Nephron (organoid): ENCODE measurements at regions not wholly inside any gene's neighbourhood (a gene's known extent, or its start where the extent isn't known, plus 50 kb on each side); places are given as distances from the start of the nearest gene placed in this dataset.

Experiments used
- H3K27ac Mint-ChIP-seq, 3 experiments: 2 replicates each; pipeline ENCODE4 v1.8.0; 2020; ENCODE audit warnings: mixed read lengths in 3 of 3, mild to moderate bottlenecking in 2 of 3, moderate library complexity in 1 of 3
- H3K27me3 Mint-ChIP-seq: 2 replicates; pipeline ENCODE4 v1.8.0; 2021; ENCODE audit warnings: low read depth, mild to moderate bottlenecking, moderate library complexity, mixed read lengths
- H3K36me3 Mint-ChIP-seq: 2 replicates; pipeline ENCODE4 v1.8.0; 2020; ENCODE audit warnings: low read depth, mixed read lengths
- H3K4me1 Mint-ChIP-seq: 2 replicates; pipeline ENCODE4 v1.8.0; 2020; ENCODE audit warnings: mixed read lengths
- H3K4me3 Mint-ChIP-seq, 3 experiments: 2 replicates each; pipeline ENCODE4 v1.8.0; 2020; ENCODE audit warnings: mild to moderate bottlenecking in 3 of 3, mixed read lengths in 3 of 3, moderate library complexity in 2 of 3
- H3K9me3 Mint-ChIP-seq: 2 replicates; pipeline ENCODE4 v1.8.0; 2020; ENCODE audit warnings: mixed read lengths
- TF ChIP-seq, protein P1 (sequence below), 3 experiments: fragments of 200-600 bp; sonication (generic); IDR thresholded peaks; one replicate each; pipeline ENCODE4 v1.5.0; 2021; ENCODE audit warnings: antibody characterized with exemption in 3 of 3; ENCODE audit not compliant: unreplicated experiment in 3 of 3

DNA sequence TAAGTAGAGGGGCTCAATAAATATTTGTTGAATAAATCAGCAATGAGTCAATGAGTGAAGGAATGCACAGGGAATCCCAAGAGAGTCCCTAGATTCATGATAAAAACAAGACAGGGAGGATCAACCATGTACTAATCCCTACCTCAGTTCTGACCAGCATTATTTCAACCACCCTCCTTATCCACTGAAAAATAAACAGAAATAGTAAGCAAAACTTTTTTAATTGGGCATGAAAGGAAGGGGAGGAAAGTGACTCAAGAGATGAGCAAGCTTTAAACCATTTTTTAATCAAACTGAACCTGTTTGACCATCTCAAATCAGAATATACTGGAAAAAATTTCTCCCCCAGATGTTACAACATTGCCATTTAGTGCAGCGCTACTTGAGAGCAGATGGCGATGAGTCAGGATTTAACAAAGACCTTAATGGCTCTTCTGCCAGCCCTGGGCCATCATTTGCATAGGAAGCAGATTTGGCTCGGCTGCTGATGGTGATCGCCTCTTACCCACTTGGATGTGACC, 194.8 kb upstream of the SLC30A5 start:
- H3K27me3 Mint-ChIP-seq, result no peaks in the 10 kb centered on the region
- no peak overlapping the region for H3K27ac Mint-ChIP-seq
- TF ChIP-seq, protein P1, sequence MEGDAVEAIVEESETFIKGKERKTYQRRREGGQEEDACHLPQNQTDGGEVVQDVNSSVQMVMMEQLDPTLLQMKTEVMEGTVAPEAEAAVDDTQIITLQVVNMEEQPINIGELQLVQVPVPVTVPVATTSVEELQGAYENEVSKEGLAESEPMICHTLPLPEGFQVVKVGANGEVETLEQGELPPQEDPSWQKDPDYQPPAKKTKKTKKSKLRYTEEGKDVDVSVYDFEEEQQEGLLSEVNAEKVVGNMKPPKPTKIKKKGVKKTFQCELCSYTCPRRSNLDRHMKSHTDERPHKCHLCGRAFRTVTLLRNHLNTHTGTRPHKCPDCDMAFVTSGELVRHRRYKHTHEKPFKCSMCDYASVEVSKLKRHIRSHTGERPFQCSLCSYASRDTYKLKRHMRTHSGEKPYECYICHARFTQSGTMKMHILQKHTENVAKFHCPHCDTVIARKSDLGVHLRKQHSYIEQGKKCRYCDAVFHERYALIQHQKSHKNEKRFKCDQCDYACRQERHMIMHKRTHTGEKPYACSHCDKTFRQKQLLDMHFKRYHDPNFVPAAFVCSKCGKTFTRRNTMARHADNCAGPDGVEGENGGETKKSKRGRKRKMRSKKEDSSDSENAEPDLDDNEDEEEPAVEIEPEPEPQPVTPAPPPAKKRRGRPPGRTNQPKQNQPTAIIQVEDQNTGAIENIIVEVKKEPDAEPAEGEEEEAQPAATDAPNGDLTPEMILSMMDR (IDR thresholded peaks at IDR 0.05; ENCODE audit: unreplicated experiment in 3 of 3), result no peak
- H3K4me3 Mint-ChIP-seq, result no peak overlapping the region
- H3K4me1 Mint-ChIP-seq, result peaks cover 6% of the 10 kb centered on the region
- no peaks in the 10 kb centered on the region for H3K9me3 Mint-ChIP-seq
- no peaks in the 10 kb centered on the region for H3K36me3 Mint-ChIP-seq

- no peaks in the 10 kb centered on the region for H3K36me3 Mint-ChIP-seq
- peaks cover 2% of the 10 kb centered on the region for H3K9me3 Mint-ChIP-seq
- peaks cover 5% of the 10 kb centered on the region for H3K4me1 Mint-ChIP-seq
- H3K4me3 Mint-ChIP-seq, result no peak overlapping the region
- peaks cover 5% of the 10 kb centered on the region for H3K27me3 Mint-ChIP-seq
- peak overlapping the region in 1 of 3 experiments; percentile 31 for H3K27ac Mint-ChIP-seq
- TF ChIP-seq, protein P1 (IDR thresholded peaks at IDR 0.05; ENCODE audit: unreplicated experiment in 3 of 3), result no peak
Measured at GRCh38 chr5:68911840-68912690, 181.7 kb upstream of the SLC30A5 start.

DNA sequence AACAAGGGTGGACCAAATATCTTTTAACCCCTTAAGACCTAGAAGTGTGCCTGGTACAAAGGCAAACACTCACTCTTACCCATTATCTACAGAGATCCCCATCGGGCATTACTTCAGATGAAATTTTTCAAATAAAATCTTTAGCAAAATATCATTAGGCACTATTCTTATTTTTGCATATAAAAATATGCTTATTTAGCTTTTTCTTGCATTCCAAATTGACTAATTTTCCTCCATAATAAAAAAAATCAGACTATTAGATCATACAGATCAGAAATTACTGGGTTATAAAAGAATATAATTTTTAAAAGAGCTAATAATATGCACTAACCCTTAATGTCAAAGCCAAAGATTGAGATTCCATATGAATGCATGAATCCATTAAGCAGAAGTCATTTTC, 178.7 kb upstream of the SLC30A5 start:
- TF ChIP-seq, protein P1 (IDR thresholded peaks at IDR 0.05; ENCODE audit: unreplicated experiment in 3 of 3), result no peak
- H3K9me3 Mint-ChIP-seq, result peaks cover 7% of the 10 kb centered on the region
- no peak overlapping the region for H3K27ac Mint-ChIP-seq
- H3K4me3 Mint-ChIP-seq, result no peak overlapping the region
- peaks cover 5% of the 10 kb centered on the region for H3K4me1 Mint-ChIP-seq
- peaks cover 5% of the 10 kb centered on the region for H3K27me3 Mint-ChIP-seq
- no peaks in the 10 kb centered on the region for H3K36me3 Mint-ChIP-seq

- H3K27ac Mint-ChIP-seq, result no peak overlapping the region
- peaks cover 1% of the 10 kb centered on the region for H3K27me3 Mint-ChIP-seq
- TF ChIP-seq, protein P1 (IDR thresholded peaks at IDR 0.05; ENCODE audit: unreplicated experiment in 3 of 3), result no peak
- H3K4me3 Mint-ChIP-seq, result no peak overlapping the region
- H3K36me3 Mint-ChIP-seq, result no peaks in the 10 kb centered on the region
- H3K9me3 Mint-ChIP-seq, result peaks cover 7% of the 10 kb centered on the region
- H3K4me1 Mint-ChIP-seq, result no peaks in the 10 kb centered on the region
Measured at GRCh38 chr5:68918306-68918705, 175.5 kb upstream of the SLC30A5 start.

DNA sequence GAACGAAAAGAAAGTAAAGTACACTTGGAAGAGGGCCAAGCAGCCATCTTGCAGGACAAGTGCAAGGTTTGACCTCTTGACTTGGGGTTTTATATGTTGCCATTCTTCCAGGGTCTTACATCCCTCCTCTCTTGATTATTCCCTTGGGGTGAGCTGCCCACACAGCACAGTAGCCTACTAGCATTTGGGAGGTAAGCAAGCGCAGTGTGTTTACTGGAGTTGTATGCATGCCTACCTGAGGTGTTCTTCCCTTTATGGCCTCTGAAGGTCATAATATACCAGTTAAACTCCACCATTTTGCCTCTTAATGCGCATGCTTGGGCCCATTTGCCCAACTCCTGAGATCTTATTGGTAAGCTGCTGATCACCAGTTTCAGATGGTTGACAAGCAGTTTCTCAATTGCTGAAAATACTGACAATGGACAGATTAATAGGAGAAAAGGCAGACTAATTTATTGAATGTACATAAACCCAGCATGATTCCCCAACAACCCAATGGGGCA, 173.8 kb upstream of the SLC30A5 start:
- Mint-ChIP-seq H3K27me3 (no peaks in the 10 kb centered on the region), H3K4me1 (no peaks in the 10 kb centered on the region), H3K27ac (no peak overlapping the region), H3K4me3 (no peak overlapping the region), H3K9me3 (peaks cover 7% of the 10 kb centered on the region), H3K36me3 (no peaks in the 10 kb centered on the region)
- TF ChIP-seq, protein P1 (IDR thresholded peaks at IDR 0.05; ENCODE audit: unreplicated experiment in 3 of 3), result no peak
